ENCODE measurements at regions not wholly inside any gene's neighbourhood (a gene's known extent, or its start where the extent isn't known, plus 50 kb on each side); places are given as distances from the start of the nearest gene placed in this dataset.

GRCh38 chr15:91630090-91630489 lies 223.4 kb upstream of the SLCO3A1 start:
- H3K36me3 ChIP-seq: no peaks in the 10 kb centered on the region
- no peaks in the 10 kb centered on the region for H3K4me1 ChIP-seq
- ATAC-seq (no peak), DNase-seq (no peak)
- no peaks in the 10 kb centered on the region for H3K9me3 ChIP-seq
- no peak overlapping the region for H3K27ac ChIP-seq
- no peaks in the 10 kb centered on the region for H3K27me3 ChIP-seq
- intact Hi-C loops (cut with DNase I): no loop called here
- TF ChIP-seq, protein P1, sequence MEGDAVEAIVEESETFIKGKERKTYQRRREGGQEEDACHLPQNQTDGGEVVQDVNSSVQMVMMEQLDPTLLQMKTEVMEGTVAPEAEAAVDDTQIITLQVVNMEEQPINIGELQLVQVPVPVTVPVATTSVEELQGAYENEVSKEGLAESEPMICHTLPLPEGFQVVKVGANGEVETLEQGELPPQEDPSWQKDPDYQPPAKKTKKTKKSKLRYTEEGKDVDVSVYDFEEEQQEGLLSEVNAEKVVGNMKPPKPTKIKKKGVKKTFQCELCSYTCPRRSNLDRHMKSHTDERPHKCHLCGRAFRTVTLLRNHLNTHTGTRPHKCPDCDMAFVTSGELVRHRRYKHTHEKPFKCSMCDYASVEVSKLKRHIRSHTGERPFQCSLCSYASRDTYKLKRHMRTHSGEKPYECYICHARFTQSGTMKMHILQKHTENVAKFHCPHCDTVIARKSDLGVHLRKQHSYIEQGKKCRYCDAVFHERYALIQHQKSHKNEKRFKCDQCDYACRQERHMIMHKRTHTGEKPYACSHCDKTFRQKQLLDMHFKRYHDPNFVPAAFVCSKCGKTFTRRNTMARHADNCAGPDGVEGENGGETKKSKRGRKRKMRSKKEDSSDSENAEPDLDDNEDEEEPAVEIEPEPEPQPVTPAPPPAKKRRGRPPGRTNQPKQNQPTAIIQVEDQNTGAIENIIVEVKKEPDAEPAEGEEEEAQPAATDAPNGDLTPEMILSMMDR (IDR thresholded peaks at IDR 0.05): no peak
- no peak overlapping the region for H3K4me3 ChIP-seq

DNA sequence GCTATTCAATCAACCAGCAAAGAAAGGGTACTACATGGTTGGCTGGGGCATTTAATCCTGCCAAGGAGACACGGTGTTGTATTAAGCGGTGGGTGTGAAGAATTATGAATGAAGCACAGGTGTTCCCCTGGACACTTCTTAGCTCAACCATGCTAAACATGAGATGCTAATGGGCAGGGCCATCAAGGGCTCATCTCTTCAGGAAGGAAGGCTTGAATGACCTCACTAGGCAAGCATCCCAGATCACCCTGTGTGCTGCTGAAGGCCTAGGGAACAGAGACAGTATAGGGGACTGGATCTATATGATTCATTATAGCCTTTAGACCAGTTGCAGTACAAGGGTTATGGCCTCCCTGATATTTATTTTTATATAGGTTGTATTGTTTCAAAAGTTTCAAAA lies 221.3 kb upstream of the SLCO3A1 start:
- Histone ChIP-seq H3K27ac (no peak overlapping the region), H3K9me3 (no peaks in the 10 kb centered on the region), H3K27me3 (no peaks in the 10 kb centered on the region), H3K4me3 (no peak overlapping the region), H3K36me3 (no peaks in the 10 kb centered on the region), H3K4me1 (no peaks in the 10 kb centered on the region)
- DNase-seq: no peak
- intact Hi-C loops (cut with DNase I): no loop called here
- no peak for ATAC-seq
- TF ChIP-seq, protein P1 (IDR thresholded peaks at IDR 0.05): no peak

GRCh38 chr15:91632981-91633380 lies 220.5 kb upstream of the SLCO3A1 start:
- no peak overlapping the region for H3K27ac ChIP-seq
- no peak overlapping the region for H3K4me3 ChIP-seq
- H3K4me1 ChIP-seq: no peaks in the 10 kb centered on the region
- intact Hi-C loops (cut with DNase I): no loop called here
- ATAC-seq (no peak), DNase-seq (no peak)
- H3K9me3 ChIP-seq: no peaks in the 10 kb centered on the region
- no peaks in the 10 kb centered on the region for H3K36me3 ChIP-seq
- H3K27me3 ChIP-seq: no peaks in the 10 kb centered on the region
- TF ChIP-seq, protein P1 (IDR thresholded peaks at IDR 0.05): no peak

- DNase-seq: no peak
These were observed 219.3 kb upstream of the SLCO3A1 start for GRCh38 chr15:91634179-91634578.

GRCh38 chr15:91635080-91635479 lies 218.4 kb upstream of the SLCO3A1 start:
- intact Hi-C loops (cut with DNase I): no loop called here

More at GRCh38 chr15:91634179-91634578, 219.3 kb upstream of the SLCO3A1 start:
- no peaks in the 10 kb centered on the region for H3K27me3 ChIP-seq
- intact Hi-C loops (cut with DNase I): no loop called here
- no peaks in the 10 kb centered on the region for H3K4me1 ChIP-seq
- no peak overlapping the region for H3K27ac ChIP-seq
- no peak for ATAC-seq
- TF ChIP-seq, protein P1 (IDR thresholded peaks at IDR 0.05): no peak
- no peaks in the 10 kb centered on the region for H3K36me3 ChIP-seq
- no peak overlapping the region for H3K4me3 ChIP-seq
- no peaks in the 10 kb centered on the region for H3K9me3 ChIP-seq

More at GRCh38 chr15:91635080-91635479, 218.4 kb upstream of the SLCO3A1 start:
- H3K36me3 ChIP-seq: no peaks in the 10 kb centered on the region
- H3K4me1 ChIP-seq: no peaks in the 10 kb centered on the region
- H3K4me3 ChIP-seq: no peak overlapping the region
- H3K9me3 ChIP-seq: no peaks in the 10 kb centered on the region
- DNase-seq (no peak), ATAC-seq (no peak)
- H3K27ac ChIP-seq: no peak overlapping the region
- TF ChIP-seq, protein P1 (IDR thresholded peaks at IDR 0.05): no peak
- H3K27me3 ChIP-seq: no peaks in the 10 kb centered on the region

All from upper lobe of right lung (tissue), 1 donor.